DMS114 treated with DMSO at 0.1 percent for 48 hours (cell line): ENCODE measurements at regions not wholly inside any gene's neighbourhood (a gene's known extent, or its start where the extent isn't known, plus 50 kb on each side); places are given as distances from the start of the nearest gene placed in this dataset.
"Not testable (repeated sequence)": the region's sequence is repeated elsewhere in the genome, so short reads cannot be mapped to it uniquely, and the experiment has no call there.

Experiments used
- DNase-seq: peaks from one replicate; lab custom pipeline; 2025; ENCODE audit not compliant: unreplicated experiment; lab: John Stamatoyannopoulos, UW

DNA sequence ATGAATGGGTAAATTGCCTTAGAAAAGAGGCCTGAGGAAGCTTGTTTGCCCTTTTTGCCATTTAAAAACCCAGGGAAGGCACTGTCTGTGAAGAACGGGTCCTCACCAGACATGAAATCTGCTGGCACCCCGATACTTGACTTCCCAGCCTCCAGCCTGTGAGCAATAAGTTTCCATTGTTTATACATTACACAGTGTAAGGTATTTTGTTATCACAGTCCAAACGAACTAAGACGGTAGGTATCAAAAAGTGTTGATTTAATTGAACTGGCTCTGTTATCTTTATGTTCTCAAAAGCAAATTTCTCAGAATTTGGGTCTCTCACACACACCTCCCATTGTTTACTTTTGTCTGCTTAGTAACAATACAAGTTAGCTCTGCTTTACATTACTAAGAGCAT is 181.1 kb upstream of the MARCKS start:
- DNase-seq, result no peak

DNA sequence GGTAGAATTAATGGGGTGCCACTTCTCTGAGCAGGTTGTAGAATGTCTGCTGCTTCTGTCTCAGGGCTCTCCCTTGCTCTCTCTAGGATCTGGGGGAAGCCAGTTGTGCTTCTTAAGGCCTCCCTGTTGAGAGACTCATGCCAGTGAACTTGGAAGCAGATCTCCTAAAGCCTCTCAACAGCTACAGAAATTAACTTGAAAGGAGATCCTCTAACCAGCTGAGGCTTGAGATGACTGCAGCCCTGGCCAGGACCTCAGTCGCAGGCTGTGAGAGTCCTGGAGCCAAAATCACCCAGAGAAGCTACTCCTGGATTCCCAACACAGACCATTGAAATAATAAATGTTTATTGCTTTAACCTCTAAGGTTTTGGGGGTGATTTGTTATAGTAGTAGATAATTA is 180.2 kb upstream of the MARCKS start:
- DNase-seq, result no peak

- DNase-seq, result no peak
Observed at GRCh38 chr6:113679051-113679450, 178.1 kb upstream of the MARCKS start.

- no peak for DNase-seq
Observed at GRCh38 chr6:113680301-113680700, 176.8 kb upstream of the MARCKS start.

DNA sequence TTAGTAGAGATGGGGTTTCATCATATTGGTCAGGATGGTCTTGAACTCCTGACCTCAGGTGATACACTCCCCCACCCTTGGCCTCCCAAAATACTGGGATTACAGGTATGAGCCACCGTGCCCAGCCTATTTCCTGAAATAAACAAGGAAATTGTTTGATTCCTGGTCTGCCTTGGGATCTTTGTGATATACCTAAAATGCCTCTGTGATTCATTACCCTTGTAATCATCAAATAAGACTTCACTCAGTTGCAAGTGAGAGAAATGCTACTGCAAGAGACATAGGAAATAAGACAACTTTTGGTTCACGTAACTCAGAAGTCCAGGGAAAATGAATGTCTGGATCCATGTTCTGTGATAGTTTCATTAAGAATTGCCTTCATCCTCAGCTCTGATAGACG is 173.2 kb upstream of the MARCKS start:
- no peak for DNase-seq

DNA sequence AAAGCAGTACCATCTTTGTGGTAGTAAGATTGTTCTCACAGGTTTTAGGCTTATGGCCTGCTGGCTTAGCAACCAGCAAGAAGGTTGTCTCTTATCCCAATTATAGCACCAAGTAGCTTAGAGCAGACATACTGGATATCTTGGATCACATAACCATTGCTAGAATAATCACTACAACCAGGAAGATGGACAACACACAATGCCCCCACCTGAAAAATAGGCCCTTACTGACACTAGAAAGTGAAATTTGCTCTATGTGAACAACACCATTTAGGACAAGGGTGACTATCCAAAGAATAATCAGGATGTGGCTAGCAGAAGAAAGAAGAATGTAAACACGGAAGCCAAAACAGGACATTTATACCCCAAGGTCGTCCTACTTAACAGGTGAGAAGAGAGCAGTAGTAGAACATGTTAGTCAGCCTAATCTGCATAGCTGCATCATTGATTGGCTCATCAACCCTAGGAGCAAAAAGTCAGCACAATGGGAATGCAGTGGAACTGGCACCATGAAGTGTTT is 172.7 kb upstream of the MARCKS start:
- DNase-seq, result no peak

GRCh38 chr6:113686049-113686448 is 171.1 kb upstream of the MARCKS start:
- no peak for DNase-seq

- not testable (repeated sequence) for DNase-seq
Observed at GRCh38 chr6:113689620-113690019, 167.5 kb upstream of the MARCKS start.

GRCh38 chr6:113690281-113691259 is 166.6 kb upstream of the MARCKS start:
- DNase-seq, result no peak

- DNase-seq, result no peak
Observed at GRCh38 chr6:113691260-113691656, 165.9 kb upstream of the MARCKS start.

DNA sequence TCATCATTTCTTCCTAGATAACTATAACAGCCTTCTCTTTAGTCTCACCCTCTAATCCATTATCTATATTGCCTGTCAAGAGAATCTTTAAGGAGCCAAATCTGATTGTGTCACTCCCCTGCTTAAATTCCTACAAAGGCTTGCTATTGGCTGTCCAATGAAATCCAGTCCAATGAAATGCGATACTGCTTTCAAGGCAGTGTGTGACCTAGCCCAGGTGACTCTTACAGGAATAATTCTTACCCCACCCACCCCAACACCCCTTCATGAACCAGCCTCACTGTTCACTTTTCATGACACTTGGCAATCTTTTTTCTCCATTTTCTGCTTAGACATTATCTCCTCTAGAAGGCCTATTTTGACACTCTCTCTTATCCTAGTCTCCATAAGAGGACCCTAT is 163.3 kb upstream of the MARCKS start:
- DNase-seq, result no peak

DNA sequence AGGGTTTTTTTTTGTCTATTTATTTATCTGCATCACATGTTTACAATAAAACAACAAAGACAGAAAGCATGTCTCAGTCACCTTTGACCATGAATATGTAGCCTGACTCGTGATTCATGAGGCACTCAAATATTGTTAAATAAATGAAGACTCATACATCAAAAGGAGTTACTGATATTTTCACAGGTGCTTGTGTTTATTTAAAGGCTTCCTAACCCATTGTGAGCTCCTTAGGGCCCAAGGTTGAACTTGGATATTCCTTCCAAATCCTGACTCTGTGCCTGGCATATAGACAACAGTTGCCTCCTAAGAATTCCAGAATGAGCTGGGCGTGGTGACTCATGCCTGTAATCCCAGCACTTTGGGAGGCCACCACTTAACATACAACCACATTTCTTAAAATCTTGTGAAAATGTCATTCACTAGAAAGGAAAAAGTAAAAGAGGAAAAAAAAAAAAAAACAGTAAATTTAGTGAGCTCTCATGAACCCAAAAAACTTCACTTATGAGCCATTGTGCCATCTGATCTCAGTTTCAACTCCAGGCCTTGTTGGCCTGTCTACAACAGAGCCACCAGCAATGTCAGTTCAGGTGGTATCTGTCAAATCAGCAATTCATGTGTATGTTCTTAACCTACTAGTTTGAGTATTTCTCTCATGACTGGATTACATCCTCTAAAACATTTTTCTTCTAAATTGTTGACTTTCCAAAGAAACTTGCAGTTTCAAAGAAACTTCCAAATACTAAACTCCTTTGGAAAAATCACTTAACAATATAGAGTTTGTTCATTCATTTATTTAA is 162.7 kb upstream of the MARCKS start:
- DNase-seq, result no peak

- no peak for DNase-seq
Observed at GRCh38 chr6:113695516-113695915, 161.6 kb upstream of the MARCKS start.

- DNase-seq, result no peak
Observed at GRCh38 chr6:113696960-113697359, 160.2 kb upstream of the MARCKS start.

- DNase-seq, result no peak
Observed at GRCh38 chr6:113697632-113698410, 159.3 kb upstream of the MARCKS start.

DNA sequence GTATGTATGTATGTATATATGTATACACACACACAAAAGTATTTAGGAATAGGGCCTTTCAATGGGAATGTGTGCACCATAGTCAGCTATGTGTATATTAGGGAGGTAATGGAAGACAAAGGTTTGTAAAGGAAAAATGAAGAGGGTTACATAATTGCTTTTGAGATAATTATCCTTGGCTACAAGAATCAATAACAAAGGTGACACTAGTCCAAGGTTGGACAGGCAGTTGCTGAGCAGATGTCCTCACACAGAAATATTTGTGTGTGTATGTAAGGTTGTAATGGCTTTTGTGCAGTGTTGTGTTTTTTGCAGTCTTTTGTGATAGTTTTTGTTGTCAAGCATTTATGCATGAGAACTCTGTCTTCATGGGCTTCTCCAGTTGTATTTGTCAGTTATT is 157.9 kb upstream of the MARCKS start:
- no peak for DNase-seq

DNA sequence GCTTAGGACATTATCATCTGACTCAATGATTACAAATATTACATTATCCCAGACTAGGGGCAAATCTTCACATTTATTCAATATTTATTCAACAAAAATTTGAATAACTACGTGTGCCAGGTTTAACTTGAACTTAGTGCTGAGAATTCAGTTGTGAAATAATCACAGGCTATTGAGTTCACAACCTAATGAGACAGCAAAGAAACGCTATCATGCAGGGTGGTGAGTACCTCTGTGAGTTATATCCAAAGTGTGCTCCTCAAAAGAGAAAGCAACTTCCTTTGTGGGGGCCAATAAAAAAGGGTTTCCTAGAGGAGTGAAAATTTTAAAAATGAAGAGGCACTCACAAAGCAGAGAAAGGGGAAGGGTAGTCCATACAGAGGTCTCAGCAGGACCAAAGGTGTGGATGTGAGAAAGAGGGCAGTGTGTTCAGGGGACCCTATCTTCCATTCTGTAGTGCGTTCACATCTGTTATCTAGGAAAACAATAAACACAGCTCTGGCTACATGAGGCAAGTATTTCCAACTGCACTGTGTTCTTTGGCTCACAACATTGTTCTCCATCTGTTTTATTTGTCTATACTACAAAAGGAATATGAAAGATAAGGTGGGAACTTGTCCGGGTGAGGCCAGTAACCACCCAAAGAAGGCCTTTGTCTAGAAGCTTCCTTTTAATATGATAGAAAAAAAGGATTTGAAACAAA is 155.4 kb upstream of the MARCKS start:
- DNase-seq, result no peak

DNA sequence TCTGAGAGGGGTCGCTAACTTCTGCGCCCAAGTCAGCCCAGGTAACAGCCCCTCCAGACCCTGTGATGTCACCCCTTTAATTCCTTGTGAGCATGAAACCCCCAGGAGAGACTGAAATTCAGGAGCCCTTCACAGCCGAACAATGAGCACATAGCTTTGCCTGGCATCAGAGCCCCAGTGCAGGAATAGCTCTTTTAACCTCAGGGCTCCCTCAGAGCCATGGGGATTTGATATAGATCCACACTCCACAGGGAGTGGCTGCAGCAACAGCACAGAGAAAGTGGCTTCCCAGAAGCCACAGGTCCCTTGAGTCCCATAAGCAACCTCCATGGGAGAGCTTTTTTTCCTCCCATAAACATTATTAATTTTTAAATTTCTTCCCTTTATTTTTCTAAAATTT is 150.0 kb upstream of the MARCKS start:
- DNase-seq, result no peak

- DNase-seq, result no peak
Observed at GRCh38 chr6:113709936-113710509, 147.1 kb upstream of the MARCKS start.

DNA sequence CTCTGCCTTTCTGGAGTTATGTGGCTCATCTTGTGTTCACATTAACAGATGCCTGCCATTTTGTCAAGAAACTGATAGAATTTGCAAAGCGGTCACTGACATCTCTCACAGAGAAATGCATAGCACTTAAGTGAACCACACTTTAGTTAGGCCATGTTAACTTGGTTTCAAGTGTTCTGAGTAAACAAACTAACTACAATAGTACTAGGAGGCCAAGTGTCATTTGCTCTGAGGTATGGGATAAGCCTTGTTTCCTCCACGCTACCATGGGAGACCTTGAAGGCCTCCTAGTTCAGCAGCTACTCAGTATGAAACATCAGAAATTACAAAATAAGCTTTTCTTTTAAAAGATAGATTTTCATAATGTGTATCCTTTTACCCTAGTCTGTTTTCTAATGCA is 143.5 kb upstream of the MARCKS start:
- no peak for DNase-seq
